ENCODE measurements at regions not wholly inside any gene's neighbourhood (a gene's known extent, or its start where the extent isn't known, plus 50 kb on each side); places are given as distances from the start of the nearest gene placed in this dataset.

- Histone ChIP-seq H3K4me3 (ENCODE audit: low read depth in 1 of 2, low read length in 2 of 2) (no peak overlapping the region), H3K79me2 (ENCODE audit: insufficient read depth, low read length) (no peaks in the 10 kb centered on the region), H3K4me2 (ENCODE audit: insufficient read depth, low read length) (no peak overlapping the region), H4K20me1 (ENCODE audit: insufficient read depth, low read length) (no peaks in the 10 kb centered on the region), H3K36me3 (ENCODE audit: insufficient read depth, low read length) (no peaks in the 10 kb centered on the region), H3K27me3 (ENCODE audit: insufficient read depth, low read length, poor library complexity) (no peaks in the 10 kb centered on the region), H3K9ac (ENCODE audit: low read depth, low read length) (no peak overlapping the region), H2AFZ (ENCODE audit: low read depth, low read length) (no peak overlapping the region), H3K27ac (ENCODE audit: low read length) (no peak overlapping the region), H3K9me3 (ENCODE audit: insufficient read depth, low read length, severe bottlenecking) (no peaks in the 10 kb centered on the region), H3K4me1 (ENCODE audit: insufficient read depth, low read length) (peaks cover 15% of the 10 kb centered on the region)
- DNase-seq (no peak), ATAC-seq (ENCODE audit: insufficient read depth, low read depth) (no peak)
- TF ChIP-seq CTCF (IDR thresholded peaks at IDR 0.05; ENCODE audit: borderline replicate concordance, extremely low read depth, low read length, poor library complexity, severe bottlenecking) (no peak), EZH2 (IDR thresholded peaks at IDR 0.05; ENCODE audit: borderline replicate concordance, low read depth, low read length, severe bottlenecking) (no peak)
Observed at GRCh38 chr6:137286368-137286767, 67.2 kb upstream of the IFNGR1 start.

- Histone ChIP-seq H2AFZ (ENCODE audit: low read depth, low read length) (no peak overlapping the region), H3K27me3 (ENCODE audit: insufficient read depth, low read length, poor library complexity) (no peaks in the 10 kb centered on the region), H4K20me1 (ENCODE audit: insufficient read depth, low read length) (no peaks in the 10 kb centered on the region), H3K4me2 (ENCODE audit: insufficient read depth, low read length) (no peak overlapping the region), H3K9ac (ENCODE audit: low read depth, low read length) (no peak overlapping the region), H3K9me3 (ENCODE audit: insufficient read depth, low read length, severe bottlenecking) (no peaks in the 10 kb centered on the region), H3K4me3 (ENCODE audit: low read depth in 1 of 2, low read length in 2 of 2) (no peak overlapping the region), H3K79me2 (ENCODE audit: insufficient read depth, low read length) (no peaks in the 10 kb centered on the region), H3K27ac (ENCODE audit: low read length) (no peak overlapping the region), H3K36me3 (ENCODE audit: insufficient read depth, low read length) (no peaks in the 10 kb centered on the region), H3K4me1 (ENCODE audit: insufficient read depth, low read length) (no peaks in the 10 kb centered on the region; the same call in 1 of the 2 replicates)
- DNase-seq (no peak), ATAC-seq (ENCODE audit: insufficient read depth, low read depth) (no peak)
- TF ChIP-seq CTCF (IDR thresholded peaks at IDR 0.05; ENCODE audit: borderline replicate concordance, extremely low read depth, low read length, poor library complexity, severe bottlenecking) (no peak), EZH2 (IDR thresholded peaks at IDR 0.05; ENCODE audit: borderline replicate concordance, low read depth, low read length, severe bottlenecking) (no peak)
Observed at GRCh38 chr6:137284811-137285110, 65.6 kb upstream of the IFNGR1 start.

GRCh38 chr6:137283940-137284810 lies 65.0 kb upstream of the IFNGR1 start:
- no peaks in the 10 kb centered on the region for H4K20me1 ChIP-seq (ENCODE audit: insufficient read depth, low read length)
- no peaks in the 10 kb centered on the region for H3K79me2 ChIP-seq (ENCODE audit: insufficient read depth, low read length)
- no peak overlapping the region for H3K4me2 ChIP-seq (ENCODE audit: insufficient read depth, low read length)
- TF ChIP-seq CTCF (IDR thresholded peaks at IDR 0.05; ENCODE audit: borderline replicate concordance, extremely low read depth, low read length, poor library complexity, severe bottlenecking): no peak
- TF ChIP-seq EZH2 (IDR thresholded peaks at IDR 0.05; ENCODE audit: borderline replicate concordance, low read depth, low read length, severe bottlenecking): no peak
- H3K27me3 ChIP-seq (ENCODE audit: insufficient read depth, low read length, poor library complexity): no peaks in the 10 kb centered on the region
- H3K4me1 ChIP-seq (ENCODE audit: insufficient read depth, low read length): no peaks in the 10 kb centered on the region
- H3K27ac ChIP-seq (ENCODE audit: low read length): no peak overlapping the region
- H3K9me3 ChIP-seq (ENCODE audit: insufficient read depth, low read length, severe bottlenecking): no peaks in the 10 kb centered on the region
- no peak overlapping the region for H2AFZ ChIP-seq (ENCODE audit: low read depth, low read length)
- H3K36me3 ChIP-seq (ENCODE audit: insufficient read depth, low read length): no peaks in the 10 kb centered on the region
- no peak overlapping the region for H3K4me3 ChIP-seq (ENCODE audit: low read depth in 1 of 2, low read length in 2 of 2)
- DNase-seq (no peak), ATAC-seq (ENCODE audit: insufficient read depth, low read depth) (no peak)
- H3K9ac ChIP-seq (ENCODE audit: low read depth, low read length): no peak overlapping the region

All from DND-41 (cell line).